HFFc6 (cell line): ENCODE measurements at regions not wholly inside any gene's neighbourhood (a gene's known extent, or its start where the extent isn't known, plus 50 kb on each side); places are given as distances from the start of the nearest gene placed in this dataset.
A peak's percentile ranks its signal among the peaks of the same experiment; 100 is the strongest.

Experiments used
- DNase-seq: peaks from one replicate; pipeline ENCODE4 v3.0.0-alpha.2; 2018
- H3K27ac Mint-ChIP-seq: 2 replicates; pipeline ENCODE4 v1.8.0; 2020; ENCODE audit warnings: mild to moderate bottlenecking, mixed read lengths
- H3K27me3 Mint-ChIP-seq: 2 replicates; pipeline ENCODE4 v1.8.0; 2021; ENCODE audit warnings: mild to moderate bottlenecking, moderate library complexity, mixed read lengths; ENCODE audit not compliant: insufficient read depth
- H3K36me3 Mint-ChIP-seq: 2 replicates; pipeline ENCODE4 v1.8.0; 2021; ENCODE audit warnings: low read depth, mixed read lengths
- H3K4me1 Mint-ChIP-seq: 2 replicates; pipeline ENCODE4 v1.8.0; 2020; ENCODE audit warnings: low read depth, mixed read lengths
- H3K4me3 Mint-ChIP-seq: 2 replicates; pipeline ENCODE4 v1.8.0; 2020; ENCODE audit warnings: mild to moderate bottlenecking, moderate library complexity, mixed read lengths
- H3K9me3 Mint-ChIP-seq: 2 replicates; pipeline ENCODE4 v1.8.0; 2020; ENCODE audit warnings: mild to moderate bottlenecking, mixed read lengths
- TF ChIP-seq, protein P1 (sequence below): fragments of 200-600 bp; sonication (generic); IDR thresholded peaks from 2 replicates; pipeline ENCODE4 v1.5.0; 2021; ENCODE audit warnings: antibody characterized with exemption, mild to moderate bottlenecking

DNA sequence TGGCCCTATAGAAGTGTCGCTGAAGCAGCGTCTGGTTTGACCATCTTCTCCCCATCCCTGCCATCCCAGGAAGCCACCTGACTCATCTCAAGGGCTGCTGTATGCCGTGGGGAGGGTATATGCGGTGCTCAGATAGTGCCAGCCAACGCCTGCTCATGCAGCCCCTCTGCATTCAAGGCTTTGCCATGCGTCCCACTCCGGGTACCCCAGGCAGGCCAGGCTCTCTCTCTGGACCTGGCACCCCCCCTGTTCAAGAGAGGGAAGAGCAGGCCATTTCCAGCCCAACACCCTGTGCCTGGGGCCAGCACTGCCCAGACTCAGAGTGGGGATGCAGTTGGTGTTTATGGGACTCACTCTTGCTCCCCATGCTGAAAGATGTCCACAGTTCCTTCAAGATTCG is 130.0 kb downstream of the GLI2 start:
- Mint-ChIP-seq H3K4me3 (peak overlapping the region; percentile 57; the same call in 1 of the 2 replicates), H3K36me3 (peaks cover 7% of the 10 kb centered on the region), H3K27ac (peak overlapping the region; percentile 78), H3K4me1 (peaks cover 97% of the 10 kb centered on the region), H3K9me3 (no peaks in the 10 kb centered on the region), H3K27me3 (peaks cover 9% of the 10 kb centered on the region)
- DNase-seq = no peak
- TF ChIP-seq, protein P1, sequence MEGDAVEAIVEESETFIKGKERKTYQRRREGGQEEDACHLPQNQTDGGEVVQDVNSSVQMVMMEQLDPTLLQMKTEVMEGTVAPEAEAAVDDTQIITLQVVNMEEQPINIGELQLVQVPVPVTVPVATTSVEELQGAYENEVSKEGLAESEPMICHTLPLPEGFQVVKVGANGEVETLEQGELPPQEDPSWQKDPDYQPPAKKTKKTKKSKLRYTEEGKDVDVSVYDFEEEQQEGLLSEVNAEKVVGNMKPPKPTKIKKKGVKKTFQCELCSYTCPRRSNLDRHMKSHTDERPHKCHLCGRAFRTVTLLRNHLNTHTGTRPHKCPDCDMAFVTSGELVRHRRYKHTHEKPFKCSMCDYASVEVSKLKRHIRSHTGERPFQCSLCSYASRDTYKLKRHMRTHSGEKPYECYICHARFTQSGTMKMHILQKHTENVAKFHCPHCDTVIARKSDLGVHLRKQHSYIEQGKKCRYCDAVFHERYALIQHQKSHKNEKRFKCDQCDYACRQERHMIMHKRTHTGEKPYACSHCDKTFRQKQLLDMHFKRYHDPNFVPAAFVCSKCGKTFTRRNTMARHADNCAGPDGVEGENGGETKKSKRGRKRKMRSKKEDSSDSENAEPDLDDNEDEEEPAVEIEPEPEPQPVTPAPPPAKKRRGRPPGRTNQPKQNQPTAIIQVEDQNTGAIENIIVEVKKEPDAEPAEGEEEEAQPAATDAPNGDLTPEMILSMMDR = no peak

DNA sequence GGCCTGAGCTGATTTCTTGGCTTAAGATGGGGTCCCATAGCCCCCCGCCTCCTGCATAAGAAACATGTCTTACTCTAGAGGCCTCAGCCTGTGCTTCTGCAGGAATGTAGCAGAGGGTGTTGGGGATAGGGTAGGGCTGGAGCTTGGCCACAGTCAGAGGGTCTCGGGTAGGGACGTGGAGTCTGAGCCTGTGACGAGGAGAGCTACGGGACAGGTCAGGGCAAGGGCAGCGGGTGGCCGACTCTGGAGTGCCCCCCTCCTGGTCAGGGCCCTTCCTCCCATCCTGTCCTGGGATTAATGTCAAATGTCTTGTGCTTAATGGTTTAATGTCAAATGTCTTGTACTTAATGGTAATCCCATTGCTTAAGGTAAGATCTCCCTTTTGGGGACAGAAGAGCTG is 130.4 kb downstream of the GLI2 start:
- DNase-seq = no peak
- H3K9me3 Mint-ChIP-seq = no peaks in the 10 kb centered on the region
- H3K4me1 Mint-ChIP-seq = peaks cover 93% of the 10 kb centered on the region
- peak overlapping the region; percentile 78 for H3K27ac Mint-ChIP-seq
- TF ChIP-seq, protein P1 = no peak
- H3K4me3 Mint-ChIP-seq = peak overlapping the region; percentile 88
- peaks cover 7% of the 10 kb centered on the region for H3K36me3 Mint-ChIP-seq
- peaks cover 9% of the 10 kb centered on the region for H3K27me3 Mint-ChIP-seq

DNA sequence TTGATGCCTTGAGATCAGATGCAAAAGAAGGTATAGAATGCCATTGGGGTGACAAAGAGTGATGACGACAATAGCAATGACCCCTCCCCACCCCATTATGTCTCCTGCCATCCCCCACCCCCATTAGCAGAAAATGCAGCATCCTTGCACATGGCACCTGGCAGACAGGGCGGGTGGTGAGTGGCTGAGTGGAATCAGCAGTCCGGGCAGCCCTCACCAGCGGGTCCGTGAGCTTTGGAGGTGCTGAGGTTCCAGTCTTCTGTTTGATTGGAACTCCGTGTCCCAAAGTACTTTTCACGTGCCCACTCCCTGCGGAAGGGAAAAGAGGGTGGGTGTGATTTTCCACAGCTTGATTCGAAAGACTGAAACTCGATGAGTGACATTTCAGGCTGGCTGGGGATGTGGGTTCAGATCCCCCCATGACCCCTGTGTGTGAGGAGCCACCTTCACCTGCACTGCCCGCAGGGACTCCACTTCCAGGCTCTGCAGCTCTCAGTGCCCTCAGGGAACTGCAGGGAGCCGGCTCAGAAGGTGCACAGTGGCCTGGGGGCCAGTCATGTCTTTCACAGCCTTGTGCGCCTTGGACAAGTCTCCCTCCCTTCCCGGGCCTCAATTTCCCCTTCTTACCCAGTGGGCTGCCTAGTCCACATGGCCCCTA is 130.9 kb downstream of the GLI2 start:
- Mint-ChIP-seq H3K9me3 (no peaks in the 10 kb centered on the region), H3K36me3 (peaks cover 7% of the 10 kb centered on the region), H3K27ac (peak overlapping the region; percentile 78), H3K4me1 (peaks cover 90% of the 10 kb centered on the region), H3K4me3 (peak overlapping the region; percentile 88), H3K27me3 (peaks cover 9% of the 10 kb centered on the region)
- TF ChIP-seq, protein P1 = no peak
- DNase-seq = no peak

- TF ChIP-seq, protein P1 = no peak
- H3K4me3 Mint-ChIP-seq = peak overlapping the region; percentile 88
- peaks cover 7% of the 10 kb centered on the region for H3K36me3 Mint-ChIP-seq
- H3K4me1 Mint-ChIP-seq = peaks cover 80% of the 10 kb centered on the region
- H3K27ac Mint-ChIP-seq = peak overlapping the region; percentile 78
- H3K9me3 Mint-ChIP-seq = no peaks in the 10 kb centered on the region
- peaks cover 12% of the 10 kb centered on the region for H3K27me3 Mint-ChIP-seq
- peak; percentile 87 for DNase-seq
These were observed 131.9 kb downstream of the GLI2 start for GRCh38 chr2:120867290-120868241.

DNA sequence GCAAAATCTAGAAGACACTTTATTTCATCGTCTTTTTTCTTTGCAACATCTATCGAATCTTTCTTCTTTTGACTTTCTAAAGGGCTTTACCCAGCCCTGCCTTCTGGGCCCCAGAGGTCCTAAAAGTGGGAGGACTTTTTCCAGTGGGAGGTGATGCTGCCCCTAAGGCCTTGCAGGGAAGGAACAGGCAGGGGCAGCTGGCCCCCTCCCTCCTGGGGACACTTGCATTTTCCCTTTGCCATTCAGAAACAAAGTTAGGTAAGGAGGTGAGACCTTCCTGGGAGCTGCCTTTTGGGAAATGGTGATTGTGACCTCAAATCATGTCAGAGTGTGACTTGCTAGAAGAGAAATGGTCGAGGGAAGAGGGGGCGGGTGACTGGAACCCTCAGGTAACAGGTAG is 132.7 kb downstream of the GLI2 start:
- no peak for DNase-seq
- Mint-ChIP-seq H3K4me3 (peak overlapping the region; percentile 88), H3K4me1 (peaks cover 72% of the 10 kb centered on the region), H3K27ac (peak overlapping the region; percentile 78), H3K27me3 (peaks cover 12% of the 10 kb centered on the region), H3K9me3 (no peaks in the 10 kb centered on the region), H3K36me3 (peaks cover 7% of the 10 kb centered on the region)
- TF ChIP-seq, protein P1 = no peak
